Tibial nerve (tissue), 4 donors: ENCODE measurements at regions not wholly inside any gene's neighbourhood (a gene's known extent, or its start where the extent isn't known, plus 50 kb on each side); places are given as distances from the start of the nearest gene placed in this dataset.

Experiments
- DNase-seq, 2 donors: peaks; one replicate each; pipeline ENCODE4 v3.0.0-alpha.2; 2019; ENCODE audit warnings: low spot score in 2 of 2
- H3K27ac ChIP-seq, 4 donors: fragments of 200-600 bp; sonication (generic) in 3 of 4; one replicate each; pipeline ENCODE4 v1.5.1; 2017 to 2019; ENCODE audit warnings: mild to moderate bottlenecking in 1 of 4
- H3K27me3 ChIP-seq, 2 donors: fragments of 200-600 bp; sonication (generic) in 1 of 2; one replicate each; pipeline versions ENCODE4 v1.5.1 to v1.6.0; 2017 to 2019
- H3K36me3 ChIP-seq, 3 donors: fragments of 200-600 bp; sonication (generic); one replicate each; pipeline ENCODE4 v1.5.1; 2018 to 2019
- H3K4me1 ChIP-seq, 4 donors: fragments of 200-600 bp; sonication (generic) in 3 of 4; one replicate each; pipeline ENCODE4 v1.5.1; 2017 to 2019
- H3K4me3 ChIP-seq, 4 donors: fragments of 200-600 bp; sonication (generic) in 3 of 4; one replicate each; pipeline ENCODE4 v1.5.1; 2017 to 2019; ENCODE audit warnings: mild to moderate bottlenecking in 1 of 4, moderate library complexity in 1 of 4
- H3K9me3 ChIP-seq, 4 donors: fragments of 200-600 bp; sonication (generic) in 3 of 4; one replicate each; pipeline ENCODE4 v1.5.1; 2017 to 2019
- EP300 ChIP-seq, 2 donors: sonication (generic); formaldehyde crosslinking; IDR thresholded peaks; one replicate each; pipeline ENCODE4 v1.6.1; 2017; ENCODE audit warnings: antibody characterized with exemption in 2 of 2, mild to moderate bottlenecking in 1 of 2
- POLR2A ChIP-seq, 2 donors: fragments of 450-650 bp; IDR thresholded peaks; one replicate each; pipeline ENCODE4 v1.6.1; 2017; ENCODE audit warnings: antibody characterized with exemption in 2 of 2, mild to moderate bottlenecking in 2 of 2, moderate library complexity in 2 of 2
- WGBS, 2 donors: methylation state at CpG; one replicate each; pipeline ENCODE4 v1.1.5; 2018; 5-methylcytosine and 5-hydroxymethylcytosine counted together
- TF ChIP-seq, protein P1 (sequence below), 5 experiments: fragments of 200-600 bp in 3 of 5; fragments of 450-650 bp in 2 of 5; sonication (generic) in 3 of 5; IDR thresholded peaks; one replicate each; pipeline ENCODE4 v1.5.1; 2016 to 2019; ENCODE audit warnings: antibody characterized with exemption in 5 of 5, mild to moderate bottlenecking in 3 of 5, moderate library complexity in 2 of 5

DNA sequence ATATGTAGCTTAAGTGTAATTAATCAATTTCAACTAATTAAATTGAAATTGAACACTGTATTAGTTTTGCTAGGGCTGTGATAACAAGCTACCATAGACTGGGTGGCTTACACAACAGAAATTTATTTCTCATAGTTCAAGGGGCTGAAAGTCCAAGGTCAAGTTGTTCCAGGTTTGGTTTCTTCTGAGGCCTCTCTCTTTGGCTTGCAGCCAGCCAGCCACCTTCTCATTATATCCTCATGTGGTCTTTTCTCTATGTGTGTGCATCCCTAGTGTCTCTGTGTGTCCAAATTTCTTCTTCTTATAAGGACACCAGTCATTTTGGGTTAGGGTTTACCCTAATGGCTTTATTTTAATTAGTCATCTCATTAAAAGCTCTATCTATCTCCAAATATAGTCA is 611.7 kb downstream of the UTRN start:
- Histone ChIP-seq H3K4me3 (no peak overlapping the region), H3K27me3 (no peaks in the 10 kb centered on the region), H3K36me3 (no peaks in the 10 kb centered on the region), H3K4me1 (peaks cover 0 to 6% (median 0%) of the 10 kb centered on the region in 4 donors), H3K9me3 (peaks cover 0 to 7% (median under 1%) of the 10 kb centered on the region in 4 donors), H3K27ac (no peak overlapping the region)
- DNase-seq, result no peak
- TF ChIP-seq, protein P1, sequence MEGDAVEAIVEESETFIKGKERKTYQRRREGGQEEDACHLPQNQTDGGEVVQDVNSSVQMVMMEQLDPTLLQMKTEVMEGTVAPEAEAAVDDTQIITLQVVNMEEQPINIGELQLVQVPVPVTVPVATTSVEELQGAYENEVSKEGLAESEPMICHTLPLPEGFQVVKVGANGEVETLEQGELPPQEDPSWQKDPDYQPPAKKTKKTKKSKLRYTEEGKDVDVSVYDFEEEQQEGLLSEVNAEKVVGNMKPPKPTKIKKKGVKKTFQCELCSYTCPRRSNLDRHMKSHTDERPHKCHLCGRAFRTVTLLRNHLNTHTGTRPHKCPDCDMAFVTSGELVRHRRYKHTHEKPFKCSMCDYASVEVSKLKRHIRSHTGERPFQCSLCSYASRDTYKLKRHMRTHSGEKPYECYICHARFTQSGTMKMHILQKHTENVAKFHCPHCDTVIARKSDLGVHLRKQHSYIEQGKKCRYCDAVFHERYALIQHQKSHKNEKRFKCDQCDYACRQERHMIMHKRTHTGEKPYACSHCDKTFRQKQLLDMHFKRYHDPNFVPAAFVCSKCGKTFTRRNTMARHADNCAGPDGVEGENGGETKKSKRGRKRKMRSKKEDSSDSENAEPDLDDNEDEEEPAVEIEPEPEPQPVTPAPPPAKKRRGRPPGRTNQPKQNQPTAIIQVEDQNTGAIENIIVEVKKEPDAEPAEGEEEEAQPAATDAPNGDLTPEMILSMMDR (IDR thresholded peaks at IDR 0.05), result no peak
- TF ChIP-seq POLR2A (IDR thresholded peaks at IDR 0.05) (no peak), EP300 (IDR thresholded peaks at IDR 0.05) (no peak)

- WGBS, 2 donors, result 46 to 47% methylated on average over 4 of the region's 4 CpGs
- TF ChIP-seq, protein P1 (IDR thresholded peaks at IDR 0.05), result no peak
- TF ChIP-seq EP300 (IDR thresholded peaks at IDR 0.05) (no peak), POLR2A (IDR thresholded peaks at IDR 0.05) (no peak)
- peaks cover 0 to 6% (median 0%) of the 10 kb centered on the region in 4 donors for H3K4me1 ChIP-seq
- no peak overlapping the region for H3K4me3 ChIP-seq
- DNase-seq, result no peak
- no peaks in the 10 kb centered on the region for H3K36me3 ChIP-seq
- no peaks in the 10 kb centered on the region for H3K27me3 ChIP-seq
- H3K27ac ChIP-seq, result no peak overlapping the region
- peaks cover 0 to 13% (median 4%) of the 10 kb centered on the region in 4 donors for H3K9me3 ChIP-seq
Measured at GRCh38 chr6:144897441-144897921, 612.3 kb downstream of the UTRN start.

DNA sequence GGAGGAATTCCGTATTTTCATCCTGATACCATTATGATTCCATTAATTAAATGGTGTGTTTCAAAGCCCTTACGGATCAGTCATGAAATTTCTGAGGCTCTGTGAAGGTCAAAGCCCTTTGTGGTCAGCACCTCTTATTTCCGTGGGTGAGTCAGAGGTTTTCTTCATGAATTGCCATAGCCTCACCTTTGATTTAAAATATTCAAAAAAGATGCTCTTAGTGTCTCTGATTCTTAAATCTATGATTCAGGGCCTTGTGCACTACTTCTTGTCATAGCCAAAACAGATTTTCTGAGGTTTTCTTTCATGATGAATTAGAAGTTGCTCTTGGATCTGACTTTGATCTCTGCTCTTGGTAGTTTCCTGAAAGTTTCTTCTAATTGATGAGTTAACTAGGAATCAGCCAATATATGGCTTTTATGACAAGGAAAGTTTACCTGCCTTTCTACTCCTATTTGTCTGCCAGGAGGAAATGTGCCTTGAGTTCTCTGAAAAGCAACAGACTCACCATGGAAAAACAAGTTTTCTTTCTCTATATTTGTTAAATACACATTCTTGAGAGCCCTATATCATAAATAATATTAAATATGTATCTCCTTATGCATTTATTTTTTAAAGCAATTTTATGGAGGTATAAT is 613.0 kb downstream of the UTRN start:
- no peak overlapping the region for H3K27ac ChIP-seq
- no peak for DNase-seq
- WGBS, 2 donors, result 75 to 79% methylated on average over 3 of the region's 3 CpGs
- H3K27me3 ChIP-seq, result no peaks in the 10 kb centered on the region
- H3K4me3 ChIP-seq, result no peak overlapping the region
- H3K36me3 ChIP-seq, result no peaks in the 10 kb centered on the region
- TF ChIP-seq POLR2A (IDR thresholded peaks at IDR 0.05) (no peak), EP300 (IDR thresholded peaks at IDR 0.05) (no peak)
- TF ChIP-seq, protein P1 (IDR thresholded peaks at IDR 0.05), result no peak
- peaks cover 0 to 16% (median 5%) of the 10 kb centered on the region in 4 donors for H3K9me3 ChIP-seq
- peaks cover 0 to 6% (median 0%) of the 10 kb centered on the region in 4 donors for H3K4me1 ChIP-seq

DNA sequence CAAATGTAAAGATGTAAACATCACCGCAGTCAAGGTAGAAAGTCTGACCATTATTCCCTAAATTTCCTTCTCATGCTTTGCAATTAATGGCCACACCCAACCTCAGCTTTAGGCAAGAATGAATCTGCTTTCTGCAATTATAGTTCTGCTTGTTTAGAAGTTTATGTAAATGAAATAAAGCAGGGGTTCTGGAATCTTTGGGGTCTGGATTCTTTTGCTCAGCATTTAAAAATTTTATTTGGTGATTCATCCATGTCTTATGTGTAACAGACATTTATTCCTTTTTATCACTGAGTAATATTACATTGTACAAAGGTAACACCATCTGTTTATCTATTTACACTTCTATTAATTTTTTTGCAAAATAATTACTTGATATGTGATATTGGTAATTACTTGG is 613.6 kb downstream of the UTRN start:
- no peaks in the 10 kb centered on the region for H3K27me3 ChIP-seq
- DNase-seq, result no peak
- TF ChIP-seq EP300 (IDR thresholded peaks at IDR 0.05), result no peak
- TF ChIP-seq, protein P1 (IDR thresholded peaks at IDR 0.05), result no peak
- no peak for TF ChIP-seq POLR2A (IDR thresholded peaks at IDR 0.05)
- WGBS, 2 donors, result 98 to 100% methylated on average over 1 of the region's 1 CpG
- H3K36me3 ChIP-seq, result no peaks in the 10 kb centered on the region
- no peak overlapping the region for H3K4me3 ChIP-seq
- peaks cover 0 to 6% (median 0%) of the 10 kb centered on the region in 4 donors for H3K4me1 ChIP-seq
- peaks cover 0 to 20% (median 5%) of the 10 kb centered on the region in 4 donors for H3K9me3 ChIP-seq
- H3K27ac ChIP-seq, result no peak overlapping the region

DNA sequence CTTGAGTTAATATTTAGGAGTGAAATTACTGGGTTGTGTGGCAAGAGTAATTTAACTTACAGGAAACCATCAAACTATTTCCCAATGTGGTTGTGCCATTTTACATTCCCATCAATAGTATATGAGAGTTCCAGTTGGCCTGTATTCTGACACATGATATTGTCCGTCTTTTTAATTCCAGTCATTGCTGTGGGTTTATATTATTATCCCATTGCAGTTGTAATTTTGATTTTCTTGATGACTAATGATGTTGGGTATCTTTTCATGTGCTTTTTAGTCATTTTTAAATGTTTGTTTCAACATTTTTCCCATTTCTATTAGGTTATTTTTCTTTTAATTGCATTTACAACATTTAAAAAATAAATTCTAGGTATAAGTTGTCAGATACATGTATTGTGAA is 614.0 kb downstream of the UTRN start:
- peaks cover 0 to 20% (median 5%) of the 10 kb centered on the region in 4 donors for H3K9me3 ChIP-seq
- TF ChIP-seq POLR2A (IDR thresholded peaks at IDR 0.05), result no peak
- TF ChIP-seq, protein P1 (IDR thresholded peaks at IDR 0.05), result no peak
- no peak overlapping the region for H3K27ac ChIP-seq
- H3K4me3 ChIP-seq, result no peak overlapping the region
- WGBS, 2 donors, result 90 to 91% methylated on average over 1 of the region's 1 CpG
- H3K4me1 ChIP-seq, result peaks cover 0 to 6% (median 0%) of the 10 kb centered on the region in 4 donors
- DNase-seq, result no peak
- H3K27me3 ChIP-seq, result no peaks in the 10 kb centered on the region
- H3K36me3 ChIP-seq, result no peaks in the 10 kb centered on the region
